Activated B cell treated with CpG ODN at 0.5 μM for 24 hours (primary cell): ENCODE measurements at regions not wholly inside any gene's neighbourhood (a gene's known extent, or its start where the extent isn't known, plus 50 kb on each side); places are given as distances from the start of the nearest gene placed in this dataset.

Experiments used
- ATAC-seq: fragments of 200-7000 bp; cut with Tn5 transposase; one replicate; pipeline ENCODE4 v1.10.0; 2021; ENCODE audit warnings: low read depth, mild to moderate bottlenecking, moderate library complexity
- CTCF ChIA-PET: fragments of 350-600 bp; sonication (Branson Sonifier 250); formaldehyde crosslinking; loops from one replicate; lab custom pipeline; 2021; ENCODE audit warnings: antibody characterized with exemption; lab: Charles Lee
- POLR2A ChIA-PET: fragments of 350-600 bp; sonication (Branson Sonifier 250); formaldehyde crosslinking; loops from one replicate; lab custom pipeline; 2021; ENCODE audit warnings: antibody characterized with exemption; lab: Charles Lee
- DNase-seq: peaks from one replicate; pipeline ENCODE4 v3.0.0; 2022
- H3K27ac Mint-ChIP-seq: one replicate; pipeline ENCODE4 v1.8.0; 2020; ENCODE audit warnings: mixed read lengths
- H3K27me3 Mint-ChIP-seq: one replicate; pipeline ENCODE4 v1.8.0; 2021; ENCODE audit warnings: mixed read lengths
- H3K36me3 Mint-ChIP-seq: one replicate; pipeline ENCODE4 v1.8.0; 2021; ENCODE audit warnings: low read depth, mixed read lengths
- H3K4me1 Mint-ChIP-seq: one replicate; pipeline ENCODE4 v1.8.0; 2021; ENCODE audit warnings: mixed read lengths
- H3K4me3 Mint-ChIP-seq: one replicate; pipeline ENCODE4 v1.8.0; 2020; ENCODE audit warnings: mild to moderate bottlenecking, mixed read lengths
- H3K9me3 Mint-ChIP-seq: one replicate; pipeline ENCODE4 v1.8.0; 2020; ENCODE audit warnings: mixed read lengths
- CTCF ChIP-seq: fragments of 200-600 bp; IDR thresholded peaks from one replicate; pipeline ENCODE4 v1.8.0; 2022; ENCODE audit warnings: antibody characterized with exemption, mild to moderate bottlenecking
- intact Hi-C: fragments of 100-400 bp; cut with micrococcal nuclease; formaldehyde crosslinking; loops from one replicate; pipeline ENCODE4 v1.15.1; 2024

- Mint-ChIP-seq H3K36me3 (no peaks in the 10 kb centered on the region), H3K9me3 (no peaks in the 10 kb centered on the region), H3K4me3 (no peak overlapping the region), H3K27ac (no peak overlapping the region), H3K4me1 (peaks cover 10% of the 10 kb centered on the region), H3K27me3 (no peaks in the 10 kb centered on the region)
- no peak for ATAC-seq
- TF ChIP-seq CTCF = no peak
- intact Hi-C loops = no loop called here
- ChIA-PET POLR2A (no interaction called here), CTCF (no interaction called here)
- DNase-seq = no peak
Measured at GRCh38 chr3:46146548-46146947, 61.6 kb downstream of the CCR1 start.

- Mint-ChIP-seq H3K9me3 (no peaks in the 10 kb centered on the region), H3K4me3 (no peak overlapping the region), H3K36me3 (no peaks in the 10 kb centered on the region), H3K27ac (no peak overlapping the region), H3K27me3 (no peaks in the 10 kb centered on the region), H3K4me1 (peaks cover 10% of the 10 kb centered on the region)
- POLR2A ChIA-PET = no interaction called here
- CTCF ChIA-PET = no interaction called here
- intact Hi-C loops = no loop called here
- TF ChIP-seq CTCF = no peak
- no peak for DNase-seq
- ATAC-seq = no peak
Measured at GRCh38 chr3:46146021-46146420, 62.1 kb downstream of the CCR1 start.

- Mint-ChIP-seq H3K4me1 (peaks cover 10% of the 10 kb centered on the region), H3K9me3 (no peaks in the 10 kb centered on the region), H3K27me3 (no peaks in the 10 kb centered on the region), H3K27ac (no peak overlapping the region), H3K4me3 (no peak overlapping the region), H3K36me3 (no peaks in the 10 kb centered on the region)
- intact Hi-C loops = no loop called here
- POLR2A ChIA-PET = no interaction called here
- TF ChIP-seq CTCF = no peak
- DNase-seq (no peak), ATAC-seq (no peak)
- CTCF ChIA-PET = no interaction called here
Measured at GRCh38 chr3:46145147-46145546, 63.0 kb downstream of the CCR1 start.

- intact Hi-C loops = no loop called here
- no peaks in the 10 kb centered on the region for H3K27me3 Mint-ChIP-seq
- H3K4me1 Mint-ChIP-seq = peaks cover 10% of the 10 kb centered on the region
- TF ChIP-seq CTCF = no peak
- no peak for ATAC-seq
- no peak for DNase-seq
- no peaks in the 10 kb centered on the region for H3K36me3 Mint-ChIP-seq
- H3K4me3 Mint-ChIP-seq = no peak overlapping the region
- H3K9me3 Mint-ChIP-seq = no peaks in the 10 kb centered on the region
- POLR2A ChIA-PET = interaction anchor here (0.5 kb wide), 1 partner anchor 17 kb away, joined by 19 read pairs; no protein-coding TSS in a partner anchor
- CTCF ChIA-PET = no interaction called here
- H3K27ac Mint-ChIP-seq = no peak overlapping the region
Measured at GRCh38 chr3:46143951-46144473, 64.1 kb downstream of the CCR1 start.

- Mint-ChIP-seq H3K4me3 (no peak overlapping the region), H3K36me3 (no peaks in the 10 kb centered on the region), H3K27ac (no peak overlapping the region), H3K27me3 (no peaks in the 10 kb centered on the region), H3K9me3 (no peaks in the 10 kb centered on the region), H3K4me1 (peaks cover 8% of the 10 kb centered on the region)
- DNase-seq (no peak), ATAC-seq (no peak)
- CTCF ChIA-PET = interaction anchor here (1.1 kb wide), 1 partner anchor 54 kb away, joined by 4 read pairs; no protein-coding TSS in a partner anchor
- POLR2A ChIA-PET = no interaction called here
- intact Hi-C loops = no loop called here
- no peak for TF ChIP-seq CTCF
Measured at GRCh38 chr3:46141813-46142212, 66.3 kb downstream of the CCR1 start.
